ENCODE measurements at regions not wholly inside any gene's neighbourhood (a gene's known extent, or its start where the extent isn't known, plus 50 kb on each side); places are given as distances from the start of the nearest gene placed in this dataset.
"Not testable (repeated sequence)": the region's sequence is repeated elsewhere in the genome, so short reads cannot be mapped to it uniquely, and the experiment has no call there.

DNA sequence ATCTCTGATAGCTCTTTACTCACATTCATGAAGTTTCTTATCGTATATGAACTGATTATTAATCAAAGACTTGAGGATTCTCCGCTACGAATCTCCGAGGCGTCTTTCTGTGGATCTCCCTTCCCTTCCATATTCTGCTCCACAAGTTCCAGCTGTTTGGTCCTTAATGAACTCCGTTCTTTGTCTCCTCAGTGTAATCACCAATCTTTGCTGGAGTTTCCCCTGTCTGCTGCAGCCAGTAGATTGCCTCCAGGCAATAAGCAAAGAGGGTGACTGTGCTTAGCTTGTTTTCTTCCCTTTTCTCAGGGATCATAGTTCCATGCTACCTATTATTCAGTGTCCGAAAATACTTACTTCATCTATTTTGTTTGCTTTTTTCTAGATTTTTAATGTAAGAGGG lies 169.6 kb upstream of the FOLH1 start (continued):
- TF ChIP-seq, protein P1, sequence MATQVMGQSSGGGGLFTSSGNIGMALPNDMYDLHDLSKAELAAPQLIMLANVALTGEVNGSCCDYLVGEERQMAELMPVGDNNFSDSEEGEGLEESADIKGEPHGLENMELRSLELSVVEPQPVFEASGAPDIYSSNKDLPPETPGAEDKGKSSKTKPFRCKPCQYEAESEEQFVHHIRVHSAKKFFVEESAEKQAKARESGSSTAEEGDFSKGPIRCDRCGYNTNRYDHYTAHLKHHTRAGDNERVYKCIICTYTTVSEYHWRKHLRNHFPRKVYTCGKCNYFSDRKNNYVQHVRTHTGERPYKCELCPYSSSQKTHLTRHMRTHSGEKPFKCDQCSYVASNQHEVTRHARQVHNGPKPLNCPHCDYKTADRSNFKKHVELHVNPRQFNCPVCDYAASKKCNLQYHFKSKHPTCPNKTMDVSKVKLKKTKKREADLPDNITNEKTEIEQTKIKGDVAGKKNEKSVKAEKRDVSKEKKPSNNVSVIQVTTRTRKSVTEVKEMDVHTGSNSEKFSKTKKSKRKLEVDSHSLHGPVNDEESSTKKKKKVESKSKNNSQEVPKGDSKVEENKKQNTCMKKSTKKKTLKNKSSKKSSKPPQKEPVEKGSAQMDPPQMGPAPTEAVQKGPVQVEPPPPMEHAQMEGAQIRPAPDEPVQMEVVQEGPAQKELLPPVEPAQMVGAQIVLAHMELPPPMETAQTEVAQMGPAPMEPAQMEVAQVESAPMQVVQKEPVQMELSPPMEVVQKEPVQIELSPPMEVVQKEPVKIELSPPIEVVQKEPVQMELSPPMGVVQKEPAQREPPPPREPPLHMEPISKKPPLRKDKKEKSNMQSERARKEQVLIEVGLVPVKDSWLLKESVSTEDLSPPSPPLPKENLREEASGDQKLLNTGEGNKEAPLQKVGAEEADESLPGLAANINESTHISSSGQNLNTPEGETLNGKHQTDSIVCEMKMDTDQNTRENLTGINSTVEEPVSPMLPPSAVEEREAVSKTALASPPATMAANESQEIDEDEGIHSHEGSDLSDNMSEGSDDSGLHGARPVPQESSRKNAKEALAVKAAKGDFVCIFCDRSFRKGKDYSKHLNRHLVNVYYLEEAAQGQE (IDR thresholded peaks at IDR 0.05; ENCODE audit: unreplicated experiment), result no peak
- TF ChIP-seq, protein P2, sequence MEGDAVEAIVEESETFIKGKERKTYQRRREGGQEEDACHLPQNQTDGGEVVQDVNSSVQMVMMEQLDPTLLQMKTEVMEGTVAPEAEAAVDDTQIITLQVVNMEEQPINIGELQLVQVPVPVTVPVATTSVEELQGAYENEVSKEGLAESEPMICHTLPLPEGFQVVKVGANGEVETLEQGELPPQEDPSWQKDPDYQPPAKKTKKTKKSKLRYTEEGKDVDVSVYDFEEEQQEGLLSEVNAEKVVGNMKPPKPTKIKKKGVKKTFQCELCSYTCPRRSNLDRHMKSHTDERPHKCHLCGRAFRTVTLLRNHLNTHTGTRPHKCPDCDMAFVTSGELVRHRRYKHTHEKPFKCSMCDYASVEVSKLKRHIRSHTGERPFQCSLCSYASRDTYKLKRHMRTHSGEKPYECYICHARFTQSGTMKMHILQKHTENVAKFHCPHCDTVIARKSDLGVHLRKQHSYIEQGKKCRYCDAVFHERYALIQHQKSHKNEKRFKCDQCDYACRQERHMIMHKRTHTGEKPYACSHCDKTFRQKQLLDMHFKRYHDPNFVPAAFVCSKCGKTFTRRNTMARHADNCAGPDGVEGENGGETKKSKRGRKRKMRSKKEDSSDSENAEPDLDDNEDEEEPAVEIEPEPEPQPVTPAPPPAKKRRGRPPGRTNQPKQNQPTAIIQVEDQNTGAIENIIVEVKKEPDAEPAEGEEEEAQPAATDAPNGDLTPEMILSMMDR (conservative IDR thresholded peaks at IDR 0.05; ENCODE audit: low read depth in 2 of 2), result no peak
- TF ChIP-seq STAT1 (IDR thresholded peaks at IDR 0.05; ENCODE audit: unreplicated experiment), result no peak
- TF ChIP-seq CREB1 (CRISPR knock-in tag; IDR thresholded peaks at IDR 0.05; ENCODE audit: low read depth), result no peak
- TF ChIP-seq JUNB (IDR thresholded peaks at IDR 0.05; ENCODE audit: unreplicated experiment), result no peak
- no peak for TF ChIP-seq EZH2 (IDR thresholded peaks at IDR 0.05; ENCODE audit: low read depth, unreplicated experiment)
- TF ChIP-seq, protein P3, sequence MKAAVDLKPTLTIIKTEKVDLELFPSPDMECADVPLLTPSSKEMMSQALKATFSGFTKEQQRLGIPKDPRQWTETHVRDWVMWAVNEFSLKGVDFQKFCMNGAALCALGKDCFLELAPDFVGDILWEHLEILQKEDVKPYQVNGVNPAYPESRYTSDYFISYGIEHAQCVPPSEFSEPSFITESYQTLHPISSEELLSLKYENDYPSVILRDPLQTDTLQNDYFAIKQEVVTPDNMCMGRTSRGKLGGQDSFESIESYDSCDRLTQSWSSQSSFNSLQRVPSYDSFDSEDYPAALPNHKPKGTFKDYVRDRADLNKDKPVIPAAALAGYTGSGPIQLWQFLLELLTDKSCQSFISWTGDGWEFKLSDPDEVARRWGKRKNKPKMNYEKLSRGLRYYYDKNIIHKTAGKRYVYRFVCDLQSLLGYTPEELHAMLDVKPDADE (IDR thresholded peaks at IDR 0.05), result no peak
- TF ChIP-seq ZNF331 (CRISPR knock-in tag; IDR thresholded peaks at IDR 0.05; ENCODE audit: low read depth), result no peak
- TF ChIP-seq NANOG (IDR thresholded peaks at IDR 0.05; ENCODE audit: borderline replicate concordance), result no peak
- no peak for TF ChIP-seq POLR2AphosphoS5 (IDR thresholded peaks at IDR 0.05; ENCODE audit: low read depth)
- TF ChIP-seq ZNF114 (CRISPR knock-in tag; IDR thresholded peaks at IDR 0.05), result no peak
- no peak for TF ChIP-seq EZH2phosphoT487 (IDR thresholded peaks at IDR 0.05; ENCODE audit: unreplicated experiment)

DNA sequence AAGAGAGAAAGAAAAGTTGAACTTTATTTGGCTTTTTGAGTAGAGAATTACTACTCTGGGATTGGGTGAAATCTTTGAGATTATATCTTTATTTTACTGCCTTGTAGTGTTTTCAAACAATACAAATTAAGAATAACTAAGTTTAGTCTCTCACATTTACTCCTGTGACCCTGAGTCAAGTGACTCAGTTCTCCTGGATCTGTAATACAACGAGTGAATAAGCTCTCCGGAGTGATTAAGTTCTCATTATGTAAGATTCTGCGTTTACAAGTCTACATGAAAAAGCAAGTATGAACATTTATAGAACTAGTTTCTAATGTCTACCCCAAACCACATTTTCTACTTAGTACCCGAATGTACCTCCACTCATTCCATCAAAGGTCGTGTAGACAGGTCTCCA lies 165.5 kb upstream of the FOLH1 start:
- H3K4me1 ChIP-seq (ENCODE audit: insufficient read depth), result peaks cover 18% of the 10 kb centered on the region; the same call in 1 of the 2 replicates
- not testable (repeated sequence) for H3K9me2 ChIP-seq (ENCODE audit: insufficient read depth); H3K27ac ChIP-seq (ENCODE audit: low read depth); H2AFZ ChIP-seq; DNase-seq (ENCODE audit: low spot score); H3K79me2 ChIP-seq (replicated peaks; ENCODE audit: insufficient read depth); H3F3A ChIP-seq (replicated peaks; ENCODE audit: low read depth); ATAC-seq; H3K27me3 Mint-ChIP-seq (ENCODE audit: insufficient read depth, low read depth, poor library complexity); H3K4me3 ChIP-seq; H3K36me3 ChIP-seq (ENCODE audit: insufficient read depth); H3K36me3 Mint-ChIP-seq (ENCODE audit: low read depth); H3K27me3 ChIP-seq (ENCODE audit: insufficient read depth); H4K20me1 ChIP-seq (replicated peaks; ENCODE audit: insufficient read depth); H3K9me3 Mint-ChIP-seq
- H3K4me2 ChIP-seq, result peak overlapping the region; percentile 57; the same call in 1 of the 2 replicates
- Mint-ChIP-seq H3K4me1 (peaks cover 25% of the 10 kb centered on the region), H3K27ac (peak overlapping the region; percentile 48; the same call in 1 of the 2 replicates), H3K4me3 (0 out of 3 replicates have a peak overlapping the region, but pooled peaks have one; percentile 10)

DNA sequence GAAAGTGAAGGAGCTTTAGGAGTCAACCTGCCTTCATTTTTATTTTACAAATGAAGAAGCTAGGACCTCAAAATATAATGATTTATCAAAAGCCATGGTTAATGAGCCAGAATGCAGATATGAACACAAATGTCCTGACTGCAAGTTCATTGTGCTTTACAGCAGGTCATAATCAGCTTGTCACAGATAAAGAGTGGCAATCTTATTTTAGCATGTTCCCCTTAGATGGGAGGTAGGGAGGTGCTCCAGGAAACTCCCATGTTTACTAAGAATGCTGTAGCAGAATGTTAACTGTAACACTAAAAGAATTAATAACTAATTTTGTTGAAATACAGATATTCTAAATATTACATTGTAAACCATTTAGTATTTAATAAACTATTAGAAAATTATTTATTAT lies 165.0 kb upstream of the FOLH1 start:
- H2AFZ ChIP-seq; ATAC-seq; H4K20me1 ChIP-seq (replicated peaks; ENCODE audit: insufficient read depth); H3K36me3 ChIP-seq (ENCODE audit: insufficient read depth); DNase-seq (ENCODE audit: low spot score); H3F3A ChIP-seq (replicated peaks; ENCODE audit: low read depth); H3K4me3 Mint-ChIP-seq; H3K27me3 Mint-ChIP-seq (ENCODE audit: insufficient read depth, low read depth, poor library complexity); H3K27ac ChIP-seq (ENCODE audit: low read depth); H3K79me2 ChIP-seq (replicated peaks; ENCODE audit: insufficient read depth); H3K9me3 Mint-ChIP-seq; H3K27me3 ChIP-seq (ENCODE audit: insufficient read depth); H3K4me2 ChIP-seq; H3K9me2 ChIP-seq (ENCODE audit: insufficient read depth); H3K36me3 Mint-ChIP-seq (ENCODE audit: low read depth); H3K4me3 ChIP-seq; H3K27ac Mint-ChIP-seq: not testable (repeated sequence)
- peaks cover 25% of the 10 kb centered on the region for H3K4me1 Mint-ChIP-seq
- H3K4me1 ChIP-seq (ENCODE audit: insufficient read depth), result peaks cover 18% of the 10 kb centered on the region; the same call in 1 of the 2 replicates
